Testis (tissue), 2 donors: ENCODE measurements at regions not wholly inside any gene's neighbourhood (a gene's known extent, or its start where the extent isn't known, plus 50 kb on each side); places are given as distances from the start of the nearest gene placed in this dataset.

Source experiments
- DNase-seq: peaks from one replicate; pipeline ENCODE4 v3.0.0-alpha.2; 2019
- H3K27ac ChIP-seq, 2 donors: fragments of 200-600 bp; sonication (generic); one replicate each; pipeline ENCODE4 v1.5.1; 2019
- H3K27me3 ChIP-seq: fragments of 200-600 bp; sonication (generic); one replicate; pipeline ENCODE4 v1.5.1; 2019
- H3K36me3 ChIP-seq: fragments of 200-600 bp; sonication (generic); one replicate; pipeline ENCODE4 v1.5.1; 2017; ENCODE audit warnings: low read depth; ENCODE audit errors: missing control alignments
- H3K4me1 ChIP-seq: fragments of 200-600 bp; sonication (generic); one replicate; pipeline ENCODE4 v1.5.1; 2019
- H3K4me3 ChIP-seq, 2 donors: fragments of 200-600 bp; sonication (generic); one replicate each; pipeline ENCODE4 v1.5.1; 2017 to 2019
- H3K9me3 ChIP-seq: fragments of 200-600 bp; sonication (generic); one replicate; pipeline ENCODE4 v1.5.1; 2017
- CTCF ChIP-seq, 3 experiments: fragments of 450-650 bp in 2 of 3; fragments of 200-600 bp in 1 of 3; sonication (generic) in 1 of 3; IDR thresholded peaks; one replicate each; pipeline ENCODE4 v1.5.1; 2016 to 2019; ENCODE audit warnings: antibody characterized with exemption in 3 of 3, mild to moderate bottlenecking in 2 of 3, moderate library complexity in 1 of 3
- POLR2A ChIP-seq: fragments of 450-650 bp; IDR thresholded peaks from one replicate; pipeline ENCODE4 v1.6.1; 2017; ENCODE audit warnings: antibody characterized with exemption, mild to moderate bottlenecking, moderate library complexity
- WGBS, 2 donors: methylation state at CpG; one replicate each; pipeline ENCODE4 v1.1.5; 2018; 5-methylcytosine and 5-hydroxymethylcytosine counted together
- intact Hi-C: fragments of 100-400 bp; cut with DNase I; formaldehyde crosslinking; loops from one replicate; pipeline ENCODE4 v1.15.1; 2023; ENCODE audit warnings: low total_unique reads

- H3K27me3 ChIP-seq: no peaks in the 10 kb centered on the region
- intact Hi-C loops: no loop called here
- no peaks in the 10 kb centered on the region for H3K9me3 ChIP-seq
- no peaks in the 10 kb centered on the region for H3K36me3 ChIP-seq
- 81 to 86% methylated on average over 2 of the region's 2 CpGs for WGBS, 2 donors
- TF ChIP-seq POLR2A (no peak), CTCF (IDR thresholded peaks at IDR 0.05) (no peak)
- H3K4me3 ChIP-seq: no peak overlapping the region
- no peak overlapping the region for H3K27ac ChIP-seq
- no peak for DNase-seq
- no peaks in the 10 kb centered on the region for H3K4me1 ChIP-seq
These were observed 275.8 kb upstream of the CDH20 start for GRCh38 chr18:61057443-61057842.

GRCh38 chr18:61062258-61062657 is 271.0 kb upstream of the CDH20 start:
- Histone ChIP-seq H3K36me3 (no peaks in the 10 kb centered on the region), H3K4me3 (no peak overlapping the region), H3K27ac (no peak overlapping the region), H3K4me1 (no peaks in the 10 kb centered on the region), H3K9me3 (no peaks in the 10 kb centered on the region), H3K27me3 (no peaks in the 10 kb centered on the region)
- intact Hi-C loops: no loop called here
- DNase-seq: no peak
- no peak for TF ChIP-seq POLR2A
- no peak for TF ChIP-seq CTCF (IDR thresholded peaks at IDR 0.05)
- 72 to 82% methylated on average over 2 of the region's 2 CpGs for WGBS, 2 donors

- no peak for DNase-seq
- Histone ChIP-seq H3K9me3 (no peaks in the 10 kb centered on the region), H3K4me3 (no peak overlapping the region), H3K27ac (no peak overlapping the region), H3K4me1 (no peaks in the 10 kb centered on the region), H3K27me3 (no peaks in the 10 kb centered on the region), H3K36me3 (no peaks in the 10 kb centered on the region)
- TF ChIP-seq CTCF (IDR thresholded peaks at IDR 0.05) (no peak), POLR2A (no peak)
- intact Hi-C loops: no loop called here
These were observed 268.3 kb upstream of the CDH20 start for GRCh38 chr18:61064911-61065310.

GRCh38 chr18:61076986-61077385 is 256.2 kb upstream of the CDH20 start:
- Histone ChIP-seq H3K27me3 (no peaks in the 10 kb centered on the region), H3K9me3 (no peaks in the 10 kb centered on the region), H3K36me3 (no peaks in the 10 kb centered on the region), H3K4me3 (no peak overlapping the region), H3K4me1 (no peaks in the 10 kb centered on the region), H3K27ac (no peak overlapping the region)
- no peak for DNase-seq
- TF ChIP-seq POLR2A (no peak), CTCF (IDR thresholded peaks at IDR 0.05) (no peak)
- WGBS, 2 donors: 89 to 92% methylated on average over 2 of the region's 2 CpGs
- intact Hi-C loops: no loop called here

- no peak overlapping the region for H3K4me3 ChIP-seq
- WGBS, 2 donors: 76 to 92% methylated on average over 3 of the region's 3 CpGs
- no peaks in the 10 kb centered on the region for H3K4me1 ChIP-seq
- no peaks in the 10 kb centered on the region for H3K36me3 ChIP-seq
- DNase-seq: no peak
- intact Hi-C loops: no loop called here
- H3K27me3 ChIP-seq: no peaks in the 10 kb centered on the region
- no peaks in the 10 kb centered on the region for H3K9me3 ChIP-seq
- no peak overlapping the region for H3K27ac ChIP-seq
- TF ChIP-seq CTCF (IDR thresholded peaks at IDR 0.05): no peak
- TF ChIP-seq POLR2A: no peak
These were observed 253.5 kb upstream of the CDH20 start for GRCh38 chr18:61079714-61080113.
